ENCODE measurements at regions not wholly inside any gene's neighbourhood (a gene's known extent, or its start where the extent isn't known, plus 50 kb on each side); places are given as distances from the start of the nearest gene placed in this dataset.

- H2AK5ac ChIP-seq (ENCODE audit: low read depth, low read length), result no peak overlapping the region
- H2BK120ac ChIP-seq (replicated peaks; ENCODE audit: low read depth, low read length), result no peak overlapping the region
- no peak overlapping the region for H3K9ac ChIP-seq (replicated peaks in 1 of 4; ENCODE audit: extremely low read depth in 1 of 4, low read depth in 3 of 4, low read length in 3 of 4)
- no peak overlapping the region for H3K18ac ChIP-seq (ENCODE audit: extremely low read depth, low read length)
- H3K23ac ChIP-seq (ENCODE audit: insufficient read length), result no peak overlapping the region
- no peaks in the 10 kb centered on the region for H4K20me1 ChIP-seq (replicated peaks in 1 of 2; ENCODE audit: control insufficient read depth in 1 of 2, insufficient read depth in 2 of 2, low read length in 2 of 2)
- no peaks in the 10 kb centered on the region for H3K27me3 ChIP-seq (replicated peaks in 1 of 4; ENCODE audit: control insufficient read depth in 3 of 4, extremely low read depth in 1 of 4, insufficient read depth in 3 of 4, low read length in 3 of 4)
- 93% methylated on average over 2 of the region's 2 CpGs; no CpG with 5 or more reads in 1 of the 2 experiments for WGBS, 2 experiments (ENCODE audit: extremely low coverage in 1 of 2, insufficient coverage in 1 of 2, insufficient read length in 1 of 2, insufficient replicate concordance in 2 of 2, low coverage in 1 of 2, low lambda C conversion rate in 2 of 2, missing lambda C conversion rate in 1 of 2)
- no peak overlapping the region for H4K8ac ChIP-seq (ENCODE audit: extremely low read depth, insufficient read depth, low read length)
- POLR2A ChIA-PET (ENCODE audit: partially characterized antibody), result no interaction called here
- no peak overlapping the region for H2BK5ac ChIP-seq (ENCODE audit: low read depth, low read length)
- DNase-seq (ENCODE audit: low read depth in 1 of 2, low spot score in 2 of 2) (no peak), FAIRE-seq (no peak)
- H3K4me2 ChIP-seq (ENCODE audit: insufficient read depth in 1 of 2, low read depth in 2 of 2, low read length in 2 of 2), result no peak overlapping the region
- H3K4me1 ChIP-seq (replicated peaks in 1 of 4; ENCODE audit: control insufficient read depth in 3 of 4, insufficient read depth in 4 of 4, low read length in 3 of 4), result peaks cover 0 to 14% (median 5%) of the 10 kb centered on the region in 4 experiments; a peak in 5 of 7 replicates
- H2BK20ac ChIP-seq (ENCODE audit: low read length), result no peak overlapping the region
- H3K9me3 ChIP-seq (ENCODE audit: insufficient read depth in 2 of 2, low read depth in 1 of 2, low read length in 1 of 2), result peaks cover 3 to 6% of the 10 kb centered on the region in 2 experiments; a peak in 1 of 4 replicates
- H2BK12ac ChIP-seq (ENCODE audit: low read depth, low read length), result no peak overlapping the region
- H4K91ac ChIP-seq (replicated peaks; ENCODE audit: insufficient read length, low read length), result no peak overlapping the region
- CTCF ChIA-PET (ENCODE audit: partially characterized antibody), result interaction anchor here (0.6 to 3.0 kb wide), 2 partner anchors 233 to 286 kb away, joined by 3 to 6 read pairs; no protein-coding TSS in a partner anchor
- H3K79me1 ChIP-seq (ENCODE audit: low read depth, low read length), result no peaks in the 10 kb centered on the region
- H3K36me3 ChIP-seq (ENCODE audit: control insufficient read depth in 2 of 4, insufficient read depth in 4 of 4, low read length in 3 of 4), result no peaks in the 10 kb centered on the region
- no peak overlapping the region for H3K4ac ChIP-seq (replicated peaks; ENCODE audit: insufficient read length, low read depth, low read length)
- H3K23me2 ChIP-seq (ENCODE audit: low read depth, low read length), result no peaks in the 10 kb centered on the region
- H3K56ac ChIP-seq (replicated peaks; ENCODE audit: insufficient read length, low read depth, low read length), result no peak overlapping the region
- H4K5ac ChIP-seq (ENCODE audit: insufficient read length, low read depth, low read length), result no peak overlapping the region
- no peak overlapping the region for H2BK15ac ChIP-seq (ENCODE audit: low read length)
- no peak overlapping the region for H3K4me3 ChIP-seq (ENCODE audit: extremely low read depth in 1 of 4, insufficient read depth in 2 of 4, low read depth in 3 of 4, low read length in 4 of 4)
- no peak overlapping the region for H2AFZ ChIP-seq (ENCODE audit: low read length)
- no peak overlapping the region for H3K27ac ChIP-seq (ENCODE audit: low read depth, low read length)
- no peak overlapping the region for H3K14ac ChIP-seq (ENCODE audit: insufficient read length)
- no peaks in the 10 kb centered on the region for H3K79me2 ChIP-seq (ENCODE audit: control insufficient read depth in 1 of 2, insufficient read depth in 2 of 2, low read length in 2 of 2)
- TF ChIP-seq ZNF274 (IDR thresholded peaks at IDR 0.05; ENCODE audit: borderline replicate concordance, extremely low read depth, low read length), result no peak
- no peak for TF ChIP-seq KDM5A (IDR thresholded peaks at IDR 0.05; ENCODE audit: low read length)
- no peak for TF ChIP-seq JUN (IDR thresholded peaks at IDR 0.05; ENCODE audit: low read depth, low read length)
- TF ChIP-seq GTF2F1 (IDR thresholded peaks at IDR 0.05; ENCODE audit: borderline replicate concordance, low read depth, low read length), result no peak
- no peak for TF ChIP-seq ATF2 (IDR thresholded peaks at IDR 0.05; ENCODE audit: low read length)
- TF ChIP-seq CHD1 (IDR thresholded peaks at IDR 0.05; ENCODE audit: low read depth, low read length), result no peak
- TF ChIP-seq MAX (IDR thresholded peaks at IDR 0.05), result no peak
- TF ChIP-seq SIN3A (conservative IDR thresholded peaks at IDR 0.05 in 1 of 2, IDR thresholded peaks at IDR 0.05 in 1 of 2; ENCODE audit: low read depth in 1 of 2, low read length in 2 of 2), result no peak
- TF ChIP-seq POLR2AphosphoS5 (IDR thresholded peaks at IDR 0.05; ENCODE audit: low read depth, low read length), result no peak
- no peak for TF ChIP-seq FOSL1 (IDR thresholded peaks at IDR 0.05; ENCODE audit: insufficient read depth, low read depth, low read length)
- TF ChIP-seq KDM4A (IDR thresholded peaks at IDR 0.05; ENCODE audit: low read depth, low read length, severe bottlenecking), result no peak
- no peak for TF ChIP-seq BACH1 (IDR thresholded peaks at IDR 0.05; ENCODE audit: low read length)
- TF ChIP-seq SIRT6 (IDR thresholded peaks at IDR 0.05; ENCODE audit: low read length), result no peak
These were observed 89.9 kb upstream of the SGK1 start for GRCh38 chr6:134407791-134408190.
